ENCODE measurements at regions not wholly inside any gene's neighbourhood (a gene's known extent, or its start where the extent isn't known, plus 50 kb on each side); places are given as distances from the start of the nearest gene placed in this dataset.

DNA sequence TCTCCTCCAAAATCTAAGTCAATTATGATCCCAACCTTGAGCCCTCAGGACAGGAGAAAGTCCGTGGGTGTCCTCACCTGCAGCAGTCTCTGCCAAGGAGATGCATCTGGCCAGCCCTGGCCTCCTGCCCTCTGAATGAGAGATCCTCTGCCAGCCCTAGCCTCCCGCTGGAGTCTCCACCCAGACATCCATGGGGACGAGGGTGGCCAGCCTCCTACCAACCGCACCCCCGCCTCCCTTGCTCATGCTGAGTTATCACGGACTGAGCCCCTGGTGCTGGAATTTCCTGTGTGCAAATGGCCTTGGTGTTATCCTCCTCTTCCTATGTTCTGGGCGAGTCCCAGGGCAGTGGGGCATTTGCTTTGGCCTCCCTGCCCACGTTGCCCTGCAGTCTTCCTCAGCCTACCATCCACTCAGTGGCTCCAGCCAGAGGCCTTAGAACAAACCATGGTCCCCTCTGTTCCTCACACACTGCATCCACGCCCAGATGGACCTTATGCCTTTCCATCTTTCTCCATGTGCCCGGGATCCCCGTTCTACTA, 116.4 kb downstream of the ACKR3 start:
- no peak for DNase-seq (ENCODE audit: insufficient read length, low spot score)
- no peak for TF ChIP-seq SPI1 (IDR thresholded peaks at IDR 0.05; ENCODE audit: low read depth, low read length)
- TF ChIP-seq POLR2AphosphoS5 (IDR thresholded peaks at IDR 0.05; ENCODE audit: low read depth, low read length), result no peak
- TF ChIP-seq TAF1 (IDR thresholded peaks at IDR 0.05; ENCODE audit: low read depth, low read length), result no peak
- TF ChIP-seq POU2F2 (IDR thresholded peaks at IDR 0.05; ENCODE audit: low read depth, low read length), result no peak
- TF ChIP-seq PAX5 (IDR thresholded peaks at IDR 0.05; ENCODE audit: insufficient read depth, low read length, severe bottlenecking), result no peak
- no peak for TF ChIP-seq POLR2A (IDR thresholded peaks at IDR 0.05; ENCODE audit: low read depth, low read length)
- no peak for FAIRE-seq

DNA sequence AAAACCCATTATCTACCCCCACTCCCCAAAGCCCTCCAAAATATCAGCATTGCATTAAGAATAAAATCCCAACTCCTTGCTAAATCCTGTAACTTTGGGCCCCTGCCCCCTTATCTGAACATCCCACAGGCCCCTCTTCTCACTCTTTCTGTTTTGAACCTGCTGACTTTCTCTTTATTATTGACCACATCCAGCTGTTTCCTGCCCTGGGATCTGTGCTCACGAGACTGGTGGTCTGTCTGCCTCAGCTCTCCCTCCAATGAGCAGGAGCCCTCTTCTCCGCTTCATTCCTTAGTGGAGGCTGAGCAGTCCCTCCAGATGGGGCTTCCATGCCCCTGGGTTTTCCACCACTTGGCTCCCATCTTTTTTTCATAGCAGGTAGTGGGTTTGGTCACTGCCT, 116.9 kb downstream of the ACKR3 start:
- no peak for FAIRE-seq
- no peak for TF ChIP-seq PAX5 (IDR thresholded peaks at IDR 0.05; ENCODE audit: insufficient read depth, low read length, severe bottlenecking)
- no peak for TF ChIP-seq POLR2AphosphoS5 (IDR thresholded peaks at IDR 0.05; ENCODE audit: low read depth, low read length)
- no peak for TF ChIP-seq POLR2A (IDR thresholded peaks at IDR 0.05; ENCODE audit: low read depth, low read length)
- no peak for TF ChIP-seq SPI1 (IDR thresholded peaks at IDR 0.05; ENCODE audit: low read depth, low read length)
- TF ChIP-seq TAF1 (IDR thresholded peaks at IDR 0.05; ENCODE audit: low read depth, low read length), result no peak
- TF ChIP-seq POU2F2 (IDR thresholded peaks at IDR 0.05; ENCODE audit: low read depth, low read length), result no peak
- no peak for DNase-seq (ENCODE audit: insufficient read length, low spot score)

DNA sequence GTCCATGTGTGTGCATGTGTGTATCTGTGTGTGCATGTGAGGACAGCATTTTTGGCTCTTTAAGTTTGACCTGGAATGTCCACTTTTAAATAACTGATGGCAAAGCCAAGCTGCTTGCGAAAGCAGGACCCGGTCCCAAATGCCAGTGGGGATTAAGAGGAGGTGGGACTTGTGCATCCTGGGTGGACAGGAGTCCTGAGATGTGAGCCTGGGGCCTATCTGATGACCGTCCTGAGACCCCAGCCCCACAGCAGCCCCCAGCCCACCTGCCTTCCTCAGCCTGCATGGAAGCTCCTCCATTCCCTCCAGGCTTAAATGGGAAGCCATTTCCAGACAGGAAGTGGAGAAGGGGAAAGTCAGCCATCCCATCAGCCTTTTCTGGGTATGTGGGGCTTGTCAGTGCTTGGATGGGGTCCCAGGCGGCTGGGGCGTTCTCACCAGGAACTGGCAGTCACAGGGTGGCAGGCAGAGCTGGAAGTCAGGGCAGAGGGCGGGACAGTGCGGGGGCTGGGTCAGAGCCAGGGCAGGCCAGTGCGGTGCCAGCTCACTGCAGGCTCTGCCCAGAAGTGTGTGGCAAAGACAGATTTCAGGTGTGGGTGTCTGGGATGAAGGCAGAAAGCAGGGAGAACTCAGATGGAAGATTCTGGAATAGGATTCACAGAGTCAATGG, 117.8 kb downstream of the ACKR3 start:
- FAIRE-seq, result no peak
- no peak for DNase-seq (ENCODE audit: insufficient read length, low spot score)
- no peak for TF ChIP-seq POLR2AphosphoS5 (IDR thresholded peaks at IDR 0.05; ENCODE audit: low read depth, low read length)

GRCh38 chr2:236688157-236688556, 118.5 kb downstream of the ACKR3 start:
- DNase-seq (ENCODE audit: insufficient read length, low spot score) (no peak), FAIRE-seq (no peak)
- TF ChIP-seq POLR2AphosphoS5 (IDR thresholded peaks at IDR 0.05; ENCODE audit: low read depth, low read length) (no peak), POU2F2 (IDR thresholded peaks at IDR 0.05; ENCODE audit: low read depth, low read length) (no peak), PAX5 (IDR thresholded peaks at IDR 0.05; ENCODE audit: insufficient read depth, low read length, severe bottlenecking) (no peak), SPI1 (IDR thresholded peaks at IDR 0.05; ENCODE audit: low read depth, low read length) (no peak), POLR2A (IDR thresholded peaks at IDR 0.05; ENCODE audit: low read depth, low read length) (no peak), TAF1 (IDR thresholded peaks at IDR 0.05; ENCODE audit: low read depth, low read length) (no peak)

DNA sequence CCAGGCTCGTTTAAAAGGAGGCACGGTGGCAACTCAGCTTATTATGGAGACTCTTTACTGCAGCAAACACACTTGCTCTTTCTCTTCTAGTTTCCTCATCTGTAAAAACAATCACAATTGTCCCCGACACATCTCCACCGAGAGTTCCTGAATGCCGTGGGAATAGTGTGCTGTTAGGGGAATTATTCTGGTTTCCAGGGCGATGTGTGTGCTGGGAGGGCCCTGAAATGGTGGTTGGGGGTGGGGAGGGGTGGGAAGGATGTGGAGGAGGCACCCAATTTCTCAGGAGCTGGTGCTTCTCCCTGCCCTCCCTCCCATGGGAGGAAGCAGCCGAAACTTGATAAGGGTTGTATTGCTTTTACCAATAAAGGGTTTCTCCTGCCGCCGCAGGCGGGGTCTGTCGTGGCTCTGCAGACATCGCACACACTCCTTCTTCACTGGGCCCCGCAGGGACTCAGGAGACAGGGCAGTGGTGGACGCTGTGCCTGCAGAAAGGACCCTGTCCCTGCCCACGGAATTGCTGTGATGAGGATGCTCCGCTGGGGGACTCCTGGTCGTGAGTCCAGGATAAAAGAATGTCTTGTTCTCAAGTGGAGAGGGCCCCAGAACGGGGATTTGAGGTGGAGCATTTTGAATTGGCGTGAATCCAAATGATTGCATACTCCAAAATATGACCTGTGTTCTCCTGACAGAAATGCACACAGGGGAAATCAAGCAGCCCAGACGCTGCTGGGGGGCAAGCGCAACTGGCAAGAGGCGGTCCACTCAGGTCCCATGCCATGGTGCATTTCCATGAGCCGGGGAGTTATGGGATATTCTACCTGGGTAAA, 119.2 kb downstream of the ACKR3 start:
- DNase-seq (ENCODE audit: insufficient read length, low spot score) (no peak), FAIRE-seq (no peak)
- TF ChIP-seq POLR2AphosphoS5 (IDR thresholded peaks at IDR 0.05; ENCODE audit: low read depth, low read length) (no peak), POU2F2 (IDR thresholded peaks at IDR 0.05; ENCODE audit: low read depth, low read length) (no peak), POLR2A (IDR thresholded peaks at IDR 0.05; ENCODE audit: low read depth, low read length) (no peak), TAF1 (IDR thresholded peaks at IDR 0.05; ENCODE audit: low read depth, low read length) (no peak), SPI1 (IDR thresholded peaks at IDR 0.05; ENCODE audit: low read depth, low read length) (no peak), PAX5 (IDR thresholded peaks at IDR 0.05; ENCODE audit: insufficient read depth, low read length, severe bottlenecking) (no peak)

DNA sequence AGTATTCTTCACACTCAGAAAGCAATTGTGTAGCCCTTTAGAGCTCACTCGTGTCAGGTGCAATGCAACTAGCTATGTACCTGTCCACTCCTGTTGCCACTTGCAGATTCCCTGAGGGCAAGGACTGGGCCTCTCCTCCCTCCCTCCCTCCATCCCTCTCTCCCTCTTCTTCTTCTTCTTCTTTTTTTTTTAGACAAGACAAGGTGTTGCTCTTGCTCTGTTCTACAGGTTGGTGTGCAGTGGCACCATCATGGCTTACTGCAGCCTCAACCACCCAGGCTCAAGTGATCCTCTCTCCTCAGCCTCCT, 119.7 kb downstream of the ACKR3 start:
- no peak for DNase-seq (ENCODE audit: insufficient read length, low spot score)
- no peak for TF ChIP-seq POLR2A (IDR thresholded peaks at IDR 0.05; ENCODE audit: low read depth, low read length)
- no peak for TF ChIP-seq POLR2AphosphoS5 (IDR thresholded peaks at IDR 0.05; ENCODE audit: low read depth, low read length)
- TF ChIP-seq SPI1 (IDR thresholded peaks at IDR 0.05; ENCODE audit: low read depth, low read length), result no peak
- no peak for TF ChIP-seq TAF1 (IDR thresholded peaks at IDR 0.05; ENCODE audit: low read depth, low read length)
- no peak for TF ChIP-seq PAX5 (IDR thresholded peaks at IDR 0.05; ENCODE audit: insufficient read depth, low read length, severe bottlenecking)
- no peak for TF ChIP-seq POU2F2 (IDR thresholded peaks at IDR 0.05; ENCODE audit: low read depth, low read length)
- no peak for FAIRE-seq

DNA sequence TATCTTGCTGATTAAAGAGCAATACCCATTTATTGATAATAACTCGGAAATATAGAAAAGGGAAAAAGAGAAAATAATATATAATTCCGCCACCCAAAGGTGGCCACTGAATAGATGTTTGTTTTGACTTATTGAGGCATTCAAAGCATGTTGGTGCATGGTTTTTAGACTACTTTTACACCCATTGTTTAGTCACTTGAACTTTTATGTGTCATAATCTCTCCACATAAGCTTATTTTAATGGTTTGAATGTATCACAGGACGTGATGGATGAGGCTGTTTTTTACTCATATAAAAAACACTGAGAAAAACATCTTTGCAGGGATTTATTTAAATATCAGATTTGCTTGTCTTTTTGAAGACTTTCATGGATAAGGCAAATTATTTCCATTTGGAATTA, 120.4 kb downstream of the ACKR3 start:
- DNase-seq (ENCODE audit: insufficient read length, low spot score), result no peak
- FAIRE-seq, result no peak
- no peak for TF ChIP-seq POU2F2 (IDR thresholded peaks at IDR 0.05; ENCODE audit: low read depth, low read length)
- no peak for TF ChIP-seq POLR2AphosphoS5 (IDR thresholded peaks at IDR 0.05; ENCODE audit: low read depth, low read length)
- TF ChIP-seq POLR2A (IDR thresholded peaks at IDR 0.05; ENCODE audit: low read depth, low read length), result no peak
- no peak for TF ChIP-seq TAF1 (IDR thresholded peaks at IDR 0.05; ENCODE audit: low read depth, low read length)
- TF ChIP-seq PAX5 (IDR thresholded peaks at IDR 0.05; ENCODE audit: insufficient read depth, low read length, severe bottlenecking), result no peak
- no peak for TF ChIP-seq SPI1 (IDR thresholded peaks at IDR 0.05; ENCODE audit: low read depth, low read length)

DNA sequence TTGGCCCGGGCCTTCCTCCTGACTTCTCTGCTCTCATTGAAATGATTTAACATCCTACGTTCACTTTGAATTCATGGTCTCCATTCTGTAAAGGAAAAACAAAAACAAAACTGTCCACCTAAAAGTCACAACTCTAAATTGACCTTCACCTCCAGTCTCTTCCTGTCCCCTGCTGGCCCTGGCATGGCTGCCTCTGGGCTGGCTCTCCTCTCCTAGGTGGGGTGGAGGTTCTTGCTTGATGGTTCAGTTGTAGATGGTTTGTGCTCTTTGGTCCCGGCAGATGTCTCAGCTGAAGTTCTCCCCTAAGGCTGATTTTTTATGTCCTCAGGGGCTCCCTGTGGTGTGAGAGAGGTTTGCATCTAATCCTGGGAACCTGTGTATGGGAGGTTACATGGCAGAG, 121.1 kb downstream of the ACKR3 start:
- TF ChIP-seq PAX5 (IDR thresholded peaks at IDR 0.05; ENCODE audit: insufficient read depth, low read length, severe bottlenecking) (no peak), POLR2AphosphoS5 (IDR thresholded peaks at IDR 0.05; ENCODE audit: low read depth, low read length) (no peak), POLR2A (IDR thresholded peaks at IDR 0.05; ENCODE audit: low read depth, low read length) (no peak), POU2F2 (IDR thresholded peaks at IDR 0.05; ENCODE audit: low read depth, low read length) (no peak), TAF1 (IDR thresholded peaks at IDR 0.05; ENCODE audit: low read depth, low read length) (no peak), SPI1 (IDR thresholded peaks at IDR 0.05; ENCODE audit: low read depth, low read length) (no peak)
- FAIRE-seq (no peak), DNase-seq (ENCODE audit: insufficient read length, low spot score) (no peak)

GRCh38 chr2:236691799-236692167, 122.2 kb downstream of the ACKR3 start:
- no peak for FAIRE-seq
- DNase-seq (ENCODE audit: insufficient read length, low spot score), result no peak
- TF ChIP-seq SPI1 (IDR thresholded peaks at IDR 0.05; ENCODE audit: low read depth, low read length), result no peak
- TF ChIP-seq PAX5 (IDR thresholded peaks at IDR 0.05; ENCODE audit: insufficient read depth, low read length, severe bottlenecking), result no peak
- no peak for TF ChIP-seq POLR2A (IDR thresholded peaks at IDR 0.05; ENCODE audit: low read depth, low read length)
- no peak for TF ChIP-seq POLR2AphosphoS5 (IDR thresholded peaks at IDR 0.05; ENCODE audit: low read depth, low read length)
- no peak for TF ChIP-seq TAF1 (IDR thresholded peaks at IDR 0.05; ENCODE audit: low read depth, low read length)
- no peak for TF ChIP-seq POU2F2 (IDR thresholded peaks at IDR 0.05; ENCODE audit: low read depth, low read length)
